RPMI8226 (cell line): ENCODE measurements at regions not wholly inside any gene's neighbourhood (a gene's known extent, or its start where the extent isn't known, plus 50 kb on each side); places are given as distances from the start of the nearest gene placed in this dataset.
"Not testable (repeated sequence)": the region's sequence is repeated elsewhere in the genome, so short reads cannot be mapped to it uniquely, and the experiment has no call there.

Experiments used
- DNase-seq: peaks from one replicate; pipeline ENCODE4 v3.0.0-alpha.2; 2015

- DNase-seq: not testable (repeated sequence)
Measured at GRCh38 chr10:46095943-46096342, 49.9 kb upstream of the MSMB start.

DNA sequence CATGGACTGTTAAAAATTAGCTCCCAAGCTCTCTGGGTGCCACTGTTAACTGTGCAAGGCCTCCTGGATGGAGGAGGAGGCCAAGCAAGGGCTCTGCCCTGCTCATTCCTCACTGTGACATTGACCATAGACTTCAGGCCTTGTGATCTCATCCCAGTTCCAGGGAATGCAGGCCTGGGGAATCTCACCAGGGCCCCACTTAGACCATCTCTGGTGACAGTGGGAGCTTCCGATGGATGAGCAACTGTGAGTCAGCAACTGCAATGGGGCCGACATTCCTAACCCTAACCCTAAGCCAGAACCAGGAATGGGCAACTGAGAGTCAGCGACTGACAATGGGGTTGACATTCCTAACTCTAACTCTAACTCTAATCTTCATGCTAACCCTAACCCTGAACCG is 50.4 kb upstream of the MSMB start:
- DNase-seq: no peak

- DNase-seq: peak; percentile 45
Measured at GRCh38 chr10:46096909-46097575, 51.0 kb upstream of the MSMB start.

DNA sequence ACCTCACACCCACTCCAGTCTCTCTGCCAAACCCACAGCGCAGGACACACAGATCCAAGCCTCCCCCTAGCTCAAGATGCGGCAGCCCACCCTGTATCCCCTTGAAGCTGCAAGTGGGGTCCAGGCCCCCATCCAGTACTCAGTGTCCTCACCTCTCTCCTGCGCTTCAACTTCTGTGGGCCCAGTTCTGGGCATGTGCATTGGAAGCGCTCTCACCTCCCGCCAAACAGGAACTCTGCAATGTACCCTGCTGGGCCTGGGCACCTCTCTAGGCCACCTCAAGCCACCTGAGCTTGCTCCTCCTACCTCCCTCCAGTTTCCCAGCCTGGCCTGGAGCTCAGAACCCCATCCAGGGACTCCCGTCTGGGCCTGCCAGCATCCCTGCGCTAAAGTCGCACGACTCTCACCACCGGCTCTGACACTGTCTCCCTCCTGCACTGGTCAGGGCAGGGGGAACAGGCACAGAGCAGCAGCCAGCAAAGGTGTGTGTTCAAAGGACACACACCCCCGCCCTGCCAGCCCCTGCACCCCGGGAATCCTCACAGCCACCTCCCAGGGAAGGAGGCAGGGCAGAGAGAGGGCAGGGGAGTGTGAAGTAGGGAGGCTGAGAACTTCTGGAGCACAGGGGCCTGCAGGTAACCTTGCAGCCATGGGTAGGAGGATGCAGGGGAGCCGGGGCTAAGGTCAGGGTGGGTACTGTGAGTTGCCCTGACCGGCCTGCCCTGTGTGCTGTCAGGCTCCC is 51.7 kb upstream of the MSMB start:
- no peak for DNase-seq

GRCh38 chr10:46098386-46098785 is 52.3 kb upstream of the MSMB start:
- DNase-seq: no peak

- not testable (repeated sequence) for DNase-seq
Measured at GRCh38 chr10:46098925-46099324, 52.9 kb upstream of the MSMB start.

DNA sequence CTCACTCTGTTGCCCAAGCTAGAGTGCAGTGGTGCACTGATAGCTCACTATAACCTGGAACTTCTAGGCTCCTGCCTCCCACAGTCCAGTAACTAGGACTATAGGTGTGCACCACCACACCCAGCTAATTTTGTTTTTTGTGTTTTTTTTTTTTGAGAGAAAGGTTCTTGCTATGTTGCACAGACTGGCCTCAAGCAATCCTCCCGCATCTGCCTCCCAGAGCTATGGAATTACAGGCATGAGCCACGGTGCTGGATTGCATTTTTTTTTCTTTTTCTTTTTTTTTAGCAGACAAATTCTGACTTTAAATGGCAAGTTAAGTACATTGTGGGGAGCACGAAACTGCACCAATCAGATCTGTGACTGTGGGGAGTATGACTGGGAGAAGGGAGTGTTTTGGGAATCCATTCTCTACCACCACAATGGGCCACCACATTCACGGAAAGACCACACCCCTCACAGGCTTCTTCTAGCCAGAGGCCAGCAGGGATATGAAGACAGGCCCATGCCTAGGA is 58.1 kb upstream of the MSMB start:
- no peak for DNase-seq

- not testable (repeated sequence) for DNase-seq
Measured at GRCh38 chr10:46105416-46105815, 59.3 kb upstream of the MSMB start.

GRCh38 chr10:46105856-46106409 is 59.9 kb upstream of the MSMB start:
- DNase-seq: not testable (repeated sequence)

DNA sequence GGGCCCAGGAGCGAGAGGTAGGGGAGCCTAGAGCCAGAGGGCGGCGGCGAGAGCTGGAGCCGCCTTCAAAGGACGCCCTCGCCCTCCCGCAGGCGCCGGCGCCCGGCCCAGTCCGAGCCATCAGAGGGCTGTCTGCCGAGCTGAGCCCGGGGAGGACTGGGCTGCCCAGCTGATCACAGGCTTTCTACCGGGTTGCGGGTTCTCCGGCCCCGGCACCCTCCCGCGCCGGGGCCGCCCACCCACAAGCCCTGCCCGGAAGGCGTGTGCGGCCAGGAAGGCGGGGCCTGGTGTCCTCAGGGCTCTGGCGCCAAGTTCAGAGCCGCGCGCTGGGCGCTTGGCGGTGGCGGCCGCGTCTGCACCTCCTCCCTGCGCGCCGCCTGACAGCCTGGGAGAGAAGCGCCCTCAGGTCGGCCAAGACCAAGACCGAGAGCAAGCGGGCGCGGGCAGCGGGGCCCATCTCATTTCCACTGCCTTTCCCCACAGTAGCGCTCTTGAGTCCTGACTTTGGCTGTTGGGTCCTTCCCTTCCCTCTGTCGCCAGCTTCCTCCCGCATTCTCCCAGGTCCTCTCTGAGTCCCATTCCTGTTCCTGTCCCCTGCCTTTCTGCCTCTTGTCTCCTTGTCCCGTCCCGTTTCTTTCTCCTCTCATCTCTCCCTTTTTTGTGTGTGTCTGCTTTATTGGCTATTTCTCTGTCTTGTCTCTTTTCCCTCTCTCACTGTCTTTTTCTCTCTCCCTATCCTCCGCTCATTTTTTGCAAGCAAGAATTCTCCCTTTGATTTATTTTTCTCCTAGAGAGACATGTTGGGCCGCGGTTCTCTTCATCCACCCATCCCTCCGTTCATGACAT is 60.6 kb upstream of the MSMB start:
- peak; percentile 66 for DNase-seq

DNA sequence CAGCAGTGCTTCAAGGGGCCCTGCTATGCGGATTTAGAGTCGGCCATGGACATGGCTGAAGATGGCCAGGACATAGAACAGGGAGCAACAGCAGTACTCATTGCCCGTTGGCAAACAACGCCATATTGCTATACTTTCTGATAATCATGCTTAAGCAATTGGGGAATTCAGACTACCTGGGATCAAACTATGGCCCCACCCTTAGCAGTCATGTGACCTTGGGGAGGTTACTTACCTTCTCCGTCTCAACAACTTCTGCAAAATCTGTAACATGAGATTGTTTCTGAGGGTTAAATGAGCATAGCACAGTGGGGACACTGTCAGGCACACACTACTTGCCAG is 62.1 kb upstream of the MSMB start:
- DNase-seq: not testable (repeated sequence)

GRCh38 chr10:46154271-46154670 is 108.2 kb upstream of the MSMB start:
- DNase-seq: not testable (repeated sequence)

DNA sequence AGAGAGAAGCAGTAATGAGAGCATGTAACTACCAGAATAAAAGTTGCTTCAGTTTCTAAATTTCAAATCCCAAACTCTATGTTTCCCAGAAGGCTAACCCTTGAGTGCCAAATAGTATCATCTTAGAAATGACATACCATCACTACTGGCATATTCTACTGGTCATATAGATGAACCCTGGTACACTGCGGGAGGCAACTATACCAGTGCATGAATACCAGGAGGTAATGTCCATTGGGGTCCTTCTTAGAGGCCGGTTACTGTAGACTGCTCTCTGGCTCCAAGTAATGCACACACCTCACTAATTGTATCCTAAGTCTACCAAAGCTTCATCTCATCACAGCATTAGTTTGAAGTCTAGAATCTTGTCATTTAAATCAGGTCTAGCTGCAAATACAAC is 108.6 kb upstream of the MSMB start:
- DNase-seq: not testable (repeated sequence)

DNA sequence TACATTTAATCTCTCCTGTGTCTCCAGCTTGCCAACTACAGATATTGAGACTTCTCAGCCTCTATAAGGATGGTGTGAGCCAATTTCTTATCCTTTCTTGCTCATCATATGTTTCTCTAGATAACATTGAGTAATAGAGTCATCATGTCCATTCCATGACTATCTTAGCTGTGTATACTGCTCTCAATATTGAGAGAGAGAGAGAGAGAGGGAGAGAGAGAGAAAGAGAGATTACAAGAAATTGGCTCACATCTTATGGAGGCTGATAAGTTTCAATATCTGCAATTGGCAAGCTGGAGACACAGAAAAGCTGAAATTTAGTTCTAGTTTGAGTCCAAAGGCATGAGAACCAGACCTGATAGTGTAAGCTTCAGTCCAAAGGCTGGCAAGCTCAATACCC is 110.8 kb upstream of the MSMB start:
- DNase-seq: not testable (repeated sequence)

- no peak for DNase-seq
Measured at GRCh38 chr10:46169736-46170135, 117.1 kb upstream of the ANTXRL start.

DNA sequence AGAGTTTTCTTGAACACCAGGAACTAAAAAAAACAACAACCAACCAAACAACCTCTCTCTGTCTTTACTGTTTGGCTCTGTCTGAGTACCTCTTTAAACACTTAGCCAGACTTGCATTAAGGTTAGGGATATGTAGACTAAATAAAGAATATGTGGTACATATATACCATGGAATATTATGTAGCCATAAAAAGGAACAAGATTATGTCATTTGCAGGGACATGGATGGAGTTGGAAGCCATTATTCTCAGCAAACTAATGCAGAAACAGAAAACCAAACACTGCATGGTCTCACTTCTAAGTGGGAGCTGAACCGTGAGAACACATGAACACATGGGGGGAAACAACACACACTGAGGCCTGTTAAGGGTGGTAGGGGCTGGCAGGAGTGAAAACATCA is 116.0 kb upstream of the ANTXRL start:
- no peak for DNase-seq

GRCh38 chr10:46171661-46172060 is 115.1 kb upstream of the ANTXRL start:
- no peak for DNase-seq

DNA sequence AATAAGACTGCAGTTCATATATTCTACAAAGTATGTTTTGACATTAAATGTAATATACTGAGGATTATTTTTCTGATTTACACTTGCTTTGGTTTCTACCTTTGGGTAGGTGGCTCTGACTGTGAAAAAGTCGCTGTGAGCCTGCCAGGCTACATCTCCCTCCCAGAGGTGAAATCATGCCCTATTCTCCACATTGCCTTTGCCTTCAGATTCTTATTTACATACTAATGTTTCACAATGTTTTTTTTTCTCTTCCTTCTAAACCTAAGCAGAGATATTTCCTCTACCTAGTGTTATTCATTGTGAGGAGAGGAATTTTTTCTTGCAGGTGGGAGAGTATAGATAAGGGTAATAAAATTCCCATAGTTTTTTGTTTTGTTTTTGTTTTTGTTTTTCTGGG is 111.5 kb upstream of the ANTXRL start:
- DNase-seq: no peak

DNA sequence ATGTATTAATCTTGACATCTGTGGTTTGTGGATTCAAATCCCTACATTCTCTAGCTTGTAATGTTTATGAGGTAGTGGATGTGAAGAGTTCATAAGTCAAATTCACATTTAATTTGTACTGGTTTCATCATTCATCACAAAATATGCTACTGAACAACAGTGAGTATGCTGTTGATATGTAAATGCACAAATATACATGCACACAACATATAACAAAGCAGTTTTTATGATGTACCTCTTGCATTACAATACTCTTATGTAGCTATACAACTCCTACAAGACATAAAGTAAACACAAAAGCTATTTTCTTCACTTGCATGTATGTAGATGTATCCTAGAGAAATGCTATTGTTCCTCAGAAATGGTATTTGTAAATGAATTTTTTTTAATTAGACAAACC is 111.0 kb upstream of the ANTXRL start:
- DNase-seq: no peak

DNA sequence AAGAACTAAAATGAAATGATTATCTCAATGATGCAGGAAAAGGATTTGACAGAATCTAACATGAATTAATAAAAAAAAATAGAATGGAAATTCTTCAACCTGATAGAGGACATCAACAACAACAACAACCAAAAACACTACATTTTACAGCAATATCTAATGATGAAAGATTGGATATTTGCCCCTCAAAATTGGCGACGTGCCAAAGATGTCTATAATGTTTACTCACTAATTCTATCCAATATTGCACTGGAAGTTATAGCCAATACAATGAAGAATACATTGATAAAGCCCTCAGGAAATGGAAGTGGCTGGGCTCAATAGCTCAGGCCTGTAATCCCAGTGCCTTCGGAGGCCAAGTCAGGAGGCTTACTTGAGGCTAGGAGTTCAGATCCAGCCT is 99.4 kb upstream of the ANTXRL start:
- not testable (repeated sequence) for DNase-seq

DNA sequence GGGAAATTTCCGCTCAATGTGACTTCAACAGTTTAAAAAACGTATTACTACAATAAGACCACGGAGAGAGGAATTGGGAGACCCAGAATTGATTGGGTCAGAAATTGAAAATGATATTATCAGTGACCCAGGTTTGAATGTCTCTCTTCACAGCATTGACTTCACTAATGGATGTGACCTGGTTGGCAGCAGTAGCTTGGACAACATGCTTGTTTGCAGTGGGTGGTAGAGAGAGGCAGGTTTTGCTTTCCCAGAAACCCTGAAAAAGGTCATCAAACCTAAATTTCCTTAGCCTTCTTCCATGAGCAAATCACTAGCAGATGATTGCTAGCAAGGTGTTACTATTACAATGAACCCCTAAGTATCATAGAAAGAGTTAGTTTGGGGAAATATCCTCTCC is 89.7 kb upstream of the ANTXRL start:
- no peak for DNase-seq

GRCh38 chr10:46198516-46198915 is 88.3 kb upstream of the ANTXRL start:
- DNase-seq: no peak

DNA sequence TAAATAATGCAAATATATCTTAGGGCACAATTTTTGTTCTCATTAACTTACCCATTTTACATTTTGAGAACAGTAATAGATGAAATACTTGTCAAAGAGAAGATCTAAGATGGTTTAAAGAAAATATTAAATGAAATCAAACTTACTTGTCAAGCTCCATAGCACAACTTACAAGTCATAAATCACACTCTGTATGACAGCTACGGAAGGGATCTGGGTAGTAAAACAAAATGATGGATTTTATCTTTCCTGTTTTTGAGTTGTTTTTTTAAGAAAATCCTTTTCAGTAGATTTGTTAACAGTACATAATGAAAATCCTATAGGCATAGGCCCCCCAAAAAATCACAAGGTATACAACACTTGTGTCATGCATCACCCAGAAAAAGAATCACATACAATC is 84.4 kb upstream of the ANTXRL start:
- not testable (repeated sequence) for DNase-seq
